ENCODE measurements at regions not wholly inside any gene's neighbourhood (a gene's known extent, or its start where the extent isn't known, plus 50 kb on each side); places are given as distances from the start of the nearest gene placed in this dataset.

- TF ChIP-seq, protein P1, sequence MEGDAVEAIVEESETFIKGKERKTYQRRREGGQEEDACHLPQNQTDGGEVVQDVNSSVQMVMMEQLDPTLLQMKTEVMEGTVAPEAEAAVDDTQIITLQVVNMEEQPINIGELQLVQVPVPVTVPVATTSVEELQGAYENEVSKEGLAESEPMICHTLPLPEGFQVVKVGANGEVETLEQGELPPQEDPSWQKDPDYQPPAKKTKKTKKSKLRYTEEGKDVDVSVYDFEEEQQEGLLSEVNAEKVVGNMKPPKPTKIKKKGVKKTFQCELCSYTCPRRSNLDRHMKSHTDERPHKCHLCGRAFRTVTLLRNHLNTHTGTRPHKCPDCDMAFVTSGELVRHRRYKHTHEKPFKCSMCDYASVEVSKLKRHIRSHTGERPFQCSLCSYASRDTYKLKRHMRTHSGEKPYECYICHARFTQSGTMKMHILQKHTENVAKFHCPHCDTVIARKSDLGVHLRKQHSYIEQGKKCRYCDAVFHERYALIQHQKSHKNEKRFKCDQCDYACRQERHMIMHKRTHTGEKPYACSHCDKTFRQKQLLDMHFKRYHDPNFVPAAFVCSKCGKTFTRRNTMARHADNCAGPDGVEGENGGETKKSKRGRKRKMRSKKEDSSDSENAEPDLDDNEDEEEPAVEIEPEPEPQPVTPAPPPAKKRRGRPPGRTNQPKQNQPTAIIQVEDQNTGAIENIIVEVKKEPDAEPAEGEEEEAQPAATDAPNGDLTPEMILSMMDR (IDR thresholded peaks at IDR 0.05; ENCODE audit: low read depth, low read length, missing control alignments): no peak
- DNase-seq (ENCODE audit: low read depth): no peak
- no peak overlapping the region for H3K4me3 ChIP-seq (ENCODE audit: low read depth, low read length)
Observed at GRCh38 chr16:79407461-79408135, 192.9 kb downstream of the MAF start.

DNA sequence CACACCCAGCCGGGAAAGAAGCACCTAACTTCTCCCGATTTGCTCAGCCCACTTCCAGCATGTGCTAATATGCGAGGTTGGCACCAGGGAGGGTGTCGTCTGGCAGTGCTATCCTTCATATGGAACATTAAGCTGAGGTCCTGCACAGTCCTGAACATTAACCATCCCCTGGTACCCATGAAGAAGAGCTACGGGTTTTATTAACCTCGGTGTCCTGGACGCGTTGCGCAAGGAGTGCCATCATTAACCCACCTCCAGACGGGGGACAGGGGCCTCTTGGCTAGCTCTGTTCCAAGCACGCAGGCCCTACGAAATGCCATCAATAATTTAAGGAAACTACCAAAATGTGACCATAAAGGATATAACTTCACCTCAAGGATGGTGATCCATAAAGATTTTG is 193.5 kb downstream of the MAF start:
- DNase-seq (ENCODE audit: low read depth): no peak
- H3K4me3 ChIP-seq (ENCODE audit: low read depth, low read length): no peak overlapping the region
- TF ChIP-seq, protein P1 (IDR thresholded peaks at IDR 0.05; ENCODE audit: low read depth, low read length, missing control alignments): no peak

DNA sequence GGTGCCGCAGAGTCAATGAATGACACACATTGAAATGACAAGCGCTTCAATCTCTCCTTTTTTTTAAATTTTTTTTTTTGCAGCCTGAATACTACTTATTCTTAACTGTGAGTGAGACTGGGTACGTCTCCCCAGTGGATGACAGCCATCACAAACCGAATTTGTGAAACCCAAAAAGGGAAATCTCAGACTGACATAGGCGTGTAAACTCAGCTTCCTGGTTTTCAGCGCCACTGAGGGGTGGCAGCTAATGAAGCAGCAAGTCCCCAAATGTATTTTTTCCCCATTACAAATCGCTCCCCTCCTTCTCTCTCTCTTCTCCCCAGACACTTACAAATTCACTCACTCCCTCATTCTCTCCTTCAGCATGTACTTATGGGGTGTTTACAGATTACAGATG is 196.0 kb downstream of the MAF start:
- TF ChIP-seq, protein P1 (IDR thresholded peaks at IDR 0.05; ENCODE audit: low read depth, low read length, missing control alignments): no peak
- H3K4me3 ChIP-seq (ENCODE audit: low read depth, low read length): no peak overlapping the region
- DNase-seq (ENCODE audit: low read depth): no peak

DNA sequence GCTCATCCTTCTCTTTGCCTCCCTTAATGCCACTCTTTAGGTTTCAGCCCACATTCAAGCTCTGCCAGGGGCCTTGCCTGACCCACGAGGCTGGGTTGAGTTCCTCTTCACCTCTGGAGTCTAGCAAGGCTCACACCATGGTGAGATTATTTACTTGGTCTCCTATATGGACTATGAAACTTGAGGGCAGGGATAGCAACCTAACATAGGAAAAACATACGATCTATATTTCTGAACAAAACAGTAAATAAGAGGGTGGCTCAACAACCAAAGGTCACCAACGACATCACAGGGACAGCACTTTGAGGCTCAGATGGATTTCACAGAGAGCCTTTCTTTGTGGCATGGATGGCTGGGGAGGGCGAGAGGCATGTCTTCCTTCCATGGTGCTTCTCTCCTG is 197.0 kb downstream of the MAF start:
- TF ChIP-seq, protein P1 (IDR thresholded peaks at IDR 0.05; ENCODE audit: low read depth, low read length, missing control alignments): no peak
- no peak overlapping the region for H3K4me3 ChIP-seq (ENCODE audit: low read depth, low read length)
- no peak for DNase-seq (ENCODE audit: low read depth)

DNA sequence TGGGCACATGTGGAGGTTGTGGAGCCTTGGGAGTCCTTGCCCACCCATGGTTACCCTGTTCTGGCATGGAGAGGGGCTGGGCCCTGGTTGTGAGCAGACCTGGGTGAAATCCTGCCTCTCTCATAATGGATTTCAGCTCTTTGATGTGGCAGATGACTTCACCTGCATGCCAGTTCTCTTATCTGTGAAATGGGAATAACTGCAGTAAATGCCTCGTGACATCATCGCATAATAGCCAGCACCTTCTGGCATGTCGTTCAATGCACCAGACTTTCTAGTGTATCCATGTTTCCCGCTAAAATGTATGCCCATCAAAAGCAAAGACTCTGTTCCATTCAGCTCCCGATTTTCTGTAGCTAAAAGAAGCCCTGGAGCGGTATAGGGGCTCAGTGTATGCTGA is 197.6 kb downstream of the MAF start:
- TF ChIP-seq, protein P1 (IDR thresholded peaks at IDR 0.05; ENCODE audit: low read depth, low read length, missing control alignments): no peak
- DNase-seq (ENCODE audit: low read depth): no peak
- no peak overlapping the region for H3K4me3 ChIP-seq (ENCODE audit: low read depth, low read length)

- TF ChIP-seq, protein P1 (IDR thresholded peaks at IDR 0.05; ENCODE audit: low read depth, low read length, missing control alignments): no peak
- H3K4me3 ChIP-seq (ENCODE audit: low read depth, low read length): no peak overlapping the region
- DNase-seq (ENCODE audit: low read depth): no peak
Observed at GRCh38 chr16:79402356-79402755, 198.2 kb downstream of the MAF start.

- no peak for DNase-seq (ENCODE audit: low read depth)
- TF ChIP-seq, protein P1 (IDR thresholded peaks at IDR 0.05; ENCODE audit: low read depth, low read length, missing control alignments): no peak
Observed at GRCh38 chr16:79401782-79402181, 198.8 kb downstream of the MAF start.

More at GRCh38 chr16:79401782-79402181, 198.8 kb downstream of the MAF start:
- H3K4me3 ChIP-seq (ENCODE audit: low read depth, low read length): no peak overlapping the region

Data from GM12864 (cell line).